ENCODE measurements at regions not wholly inside any gene's neighbourhood (a gene's known extent, or its start where the extent isn't known, plus 50 kb on each side); places are given as distances from the start of the nearest gene placed in this dataset.

DNA sequence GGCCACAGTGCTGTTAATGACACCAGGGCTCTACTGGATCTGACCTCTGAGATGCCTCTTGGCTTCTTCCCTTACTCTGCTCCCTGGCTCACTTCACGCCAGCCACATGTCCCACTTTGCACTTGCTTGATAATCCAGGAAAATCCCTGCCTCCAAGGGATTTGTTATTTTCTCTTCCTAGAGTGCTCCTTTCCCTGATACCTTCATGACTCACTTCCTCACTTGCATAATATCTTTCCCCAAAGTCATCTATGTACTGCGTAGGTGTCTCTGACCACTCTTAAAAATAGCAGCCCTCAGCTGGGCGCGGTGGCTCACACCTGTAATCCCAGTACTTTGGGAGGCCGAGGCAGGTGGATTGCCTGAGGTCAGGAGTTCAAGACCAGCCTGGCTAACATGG is 572.3 kb downstream of the PLCL1 start:
- DNase-seq (ENCODE audit: low spot score), result no peak
- H3K9me3 ChIP-seq (ENCODE audit: low read depth), result no peaks in the 10 kb centered on the region
- TF ChIP-seq EZH2 (IDR thresholded peaks at IDR 0.05; ENCODE audit: borderline replicate concordance) (no peak), EZH2phosphoT487 (IDR thresholded peaks at IDR 0.05; ENCODE audit: low read depth, severe bottlenecking, unreplicated experiment) (no peak)
- TF ChIP-seq, protein P1, sequence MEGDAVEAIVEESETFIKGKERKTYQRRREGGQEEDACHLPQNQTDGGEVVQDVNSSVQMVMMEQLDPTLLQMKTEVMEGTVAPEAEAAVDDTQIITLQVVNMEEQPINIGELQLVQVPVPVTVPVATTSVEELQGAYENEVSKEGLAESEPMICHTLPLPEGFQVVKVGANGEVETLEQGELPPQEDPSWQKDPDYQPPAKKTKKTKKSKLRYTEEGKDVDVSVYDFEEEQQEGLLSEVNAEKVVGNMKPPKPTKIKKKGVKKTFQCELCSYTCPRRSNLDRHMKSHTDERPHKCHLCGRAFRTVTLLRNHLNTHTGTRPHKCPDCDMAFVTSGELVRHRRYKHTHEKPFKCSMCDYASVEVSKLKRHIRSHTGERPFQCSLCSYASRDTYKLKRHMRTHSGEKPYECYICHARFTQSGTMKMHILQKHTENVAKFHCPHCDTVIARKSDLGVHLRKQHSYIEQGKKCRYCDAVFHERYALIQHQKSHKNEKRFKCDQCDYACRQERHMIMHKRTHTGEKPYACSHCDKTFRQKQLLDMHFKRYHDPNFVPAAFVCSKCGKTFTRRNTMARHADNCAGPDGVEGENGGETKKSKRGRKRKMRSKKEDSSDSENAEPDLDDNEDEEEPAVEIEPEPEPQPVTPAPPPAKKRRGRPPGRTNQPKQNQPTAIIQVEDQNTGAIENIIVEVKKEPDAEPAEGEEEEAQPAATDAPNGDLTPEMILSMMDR (IDR thresholded peaks at IDR 0.05; ENCODE audit: poor library complexity), result no peak

DNA sequence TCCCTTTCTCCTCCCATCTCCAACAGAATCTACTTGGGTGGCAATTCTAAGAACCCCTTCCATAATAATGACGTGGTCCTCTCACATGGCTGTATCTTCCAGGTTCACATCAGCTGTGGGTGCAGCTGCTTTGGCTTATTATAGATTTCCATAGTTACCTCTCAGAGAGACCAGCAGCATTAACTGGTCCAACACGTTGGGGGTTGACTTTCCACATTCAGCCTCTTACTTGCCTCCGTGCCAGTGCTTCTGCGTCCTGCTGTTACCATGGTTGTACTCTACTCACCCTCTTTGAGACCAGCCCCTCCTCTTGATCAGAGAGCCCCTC is 570.7 kb downstream of the PLCL1 start:
- Histone ChIP-seq H3K4me3 (no peak overlapping the region), H4K20me1 (ENCODE audit: insufficient read depth, poor library complexity, severe bottlenecking) (no peaks in the 10 kb centered on the region), H3K36me3 (replicated peaks; ENCODE audit: insufficient read depth, low read depth) (no peaks in the 10 kb centered on the region), H3K27me3 (no peaks in the 10 kb centered on the region), H3K9me2 (replicated peaks; ENCODE audit: insufficient read depth) (no peaks in the 10 kb centered on the region), H3K4me1 (ENCODE audit: insufficient read depth) (no peaks in the 10 kb centered on the region), H2AFZ (no peak overlapping the region), H3K79me2 (no peaks in the 10 kb centered on the region), H3K9me3 (ENCODE audit: low read depth) (no peaks in the 10 kb centered on the region), H3K27ac (no peak overlapping the region), H3K4me2 (no peak overlapping the region)
- DNase-seq (ENCODE audit: low spot score), result no peak
- 79% methylated on average over 4 of the region's 4 CpGs for WGBS (ENCODE audit: low lambda C conversion rate, missing lambda C conversion rate)
- TF ChIP-seq, protein P1 (IDR thresholded peaks at IDR 0.05; ENCODE audit: poor library complexity), result no peak
- TF ChIP-seq EZH2 (IDR thresholded peaks at IDR 0.05; ENCODE audit: borderline replicate concordance), result no peak
- TF ChIP-seq EZH2phosphoT487 (IDR thresholded peaks at IDR 0.05; ENCODE audit: low read depth, severe bottlenecking, unreplicated experiment), result no peak

More for the DNA sequence above, 572.3 kb downstream of the PLCL1 start:
- no peaks in the 10 kb centered on the region for H3K79me2 ChIP-seq
- WGBS (ENCODE audit: low lambda C conversion rate, missing lambda C conversion rate), result 80% methylated on average over 5 of the region's 5 CpGs
- H3K4me2 ChIP-seq, result no peak overlapping the region
- no peaks in the 10 kb centered on the region for H3K27me3 ChIP-seq
- H3K4me1 ChIP-seq (ENCODE audit: insufficient read depth), result no peaks in the 10 kb centered on the region
- no peak overlapping the region for H3K27ac ChIP-seq
- H3K36me3 ChIP-seq (replicated peaks; ENCODE audit: insufficient read depth, low read depth), result no peaks in the 10 kb centered on the region
- no peak overlapping the region for H3K4me3 ChIP-seq
- no peak overlapping the region for H2AFZ ChIP-seq
- H3K9me2 ChIP-seq (replicated peaks; ENCODE audit: insufficient read depth), result no peaks in the 10 kb centered on the region
- no peaks in the 10 kb centered on the region for H4K20me1 ChIP-seq (ENCODE audit: insufficient read depth, poor library complexity, severe bottlenecking)

- no peaks in the 10 kb centered on the region for H3K27me3 ChIP-seq
- WGBS (ENCODE audit: low lambda C conversion rate, missing lambda C conversion rate), result 31% methylated on average over 3 of the region's 3 CpGs
- no peak overlapping the region for H3K4me3 ChIP-seq
- no peak overlapping the region for H3K4me2 ChIP-seq
- H4K20me1 ChIP-seq (ENCODE audit: insufficient read depth, poor library complexity, severe bottlenecking), result no peaks in the 10 kb centered on the region
- DNase-seq (ENCODE audit: low spot score), result peak; percentile 77
- H3K79me2 ChIP-seq, result no peaks in the 10 kb centered on the region
- H2AFZ ChIP-seq, result no peak overlapping the region
- TF ChIP-seq, protein P1 (IDR thresholded peaks at IDR 0.05; ENCODE audit: poor library complexity), result peak; percentile 87
- TF ChIP-seq EZH2phosphoT487 (IDR thresholded peaks at IDR 0.05; ENCODE audit: low read depth, severe bottlenecking, unreplicated experiment) (no peak), EZH2 (IDR thresholded peaks at IDR 0.05; ENCODE audit: borderline replicate concordance) (no peak)
- H3K9me2 ChIP-seq (replicated peaks; ENCODE audit: insufficient read depth), result no peaks in the 10 kb centered on the region
- no peaks in the 10 kb centered on the region for H3K9me3 ChIP-seq (ENCODE audit: low read depth)
- no peaks in the 10 kb centered on the region for H3K36me3 ChIP-seq (replicated peaks; ENCODE audit: insufficient read depth, low read depth)
- no peak overlapping the region for H3K27ac ChIP-seq
- H3K4me1 ChIP-seq (ENCODE audit: insufficient read depth), result no peaks in the 10 kb centered on the region
Measured at GRCh38 chr2:198374375-198375082, 570.1 kb downstream of the PLCL1 start.

All from hepatocyte (in vitro differentiated cells).